ENCODE measurements at regions not wholly inside any gene's neighbourhood (a gene's known extent, or its start where the extent isn't known, plus 50 kb on each side); places are given as distances from the start of the nearest gene placed in this dataset.

- DNase-seq (ENCODE audit: low read depth in 2 of 2), result no peak
Measured at GRCh38 chr7:34275624-34276023, 370.3 kb downstream of the BMPER start.

- DNase-seq (ENCODE audit: low read depth in 2 of 2), result no peak
Measured at GRCh38 chr7:34277016-34277802, 371.9 kb downstream of the BMPER start.

GRCh38 chr7:34277803-34278199 lies 372.5 kb downstream of the BMPER start:
- no peak for DNase-seq (ENCODE audit: low read depth in 2 of 2)

GRCh38 chr7:34281260-34281659 lies 375.9 kb downstream of the BMPER start:
- DNase-seq (ENCODE audit: low read depth in 2 of 2), result no peak

DNA sequence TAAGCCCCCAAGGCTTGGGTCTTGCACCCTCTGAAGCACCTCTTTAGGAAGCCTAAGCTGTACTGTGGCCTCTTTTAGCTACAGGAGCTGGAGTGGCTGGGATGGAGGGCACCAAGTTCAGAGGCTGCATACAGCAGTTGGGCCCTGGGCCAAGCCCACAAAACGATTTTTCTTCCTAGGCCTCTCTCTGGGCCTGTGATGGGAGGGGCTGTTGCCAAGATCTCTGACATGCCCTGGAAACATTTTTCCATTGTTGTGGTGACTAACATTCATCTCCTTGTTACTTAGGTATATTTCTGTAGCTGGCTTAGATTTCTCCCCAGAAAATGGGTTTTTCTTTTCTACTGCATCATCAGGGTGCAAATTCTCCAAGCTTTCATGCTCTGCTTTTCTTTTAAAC lies 375.7 kb upstream of the NPSR1 start:
- no peak for DNase-seq (ENCODE audit: low read depth in 2 of 2)

GRCh38 chr7:34296663-34297062 lies 361.4 kb upstream of the NPSR1 start:
- no peak for DNase-seq (ENCODE audit: low read depth in 2 of 2)

- DNase-seq (ENCODE audit: low read depth in 2 of 2), result no peak
Measured at GRCh38 chr7:34298492-34299013, 359.5 kb upstream of the NPSR1 start.

- no peak for DNase-seq (ENCODE audit: low read depth in 2 of 2)
Measured at GRCh38 chr7:34299066-34299465, 359.0 kb upstream of the NPSR1 start.

DNA sequence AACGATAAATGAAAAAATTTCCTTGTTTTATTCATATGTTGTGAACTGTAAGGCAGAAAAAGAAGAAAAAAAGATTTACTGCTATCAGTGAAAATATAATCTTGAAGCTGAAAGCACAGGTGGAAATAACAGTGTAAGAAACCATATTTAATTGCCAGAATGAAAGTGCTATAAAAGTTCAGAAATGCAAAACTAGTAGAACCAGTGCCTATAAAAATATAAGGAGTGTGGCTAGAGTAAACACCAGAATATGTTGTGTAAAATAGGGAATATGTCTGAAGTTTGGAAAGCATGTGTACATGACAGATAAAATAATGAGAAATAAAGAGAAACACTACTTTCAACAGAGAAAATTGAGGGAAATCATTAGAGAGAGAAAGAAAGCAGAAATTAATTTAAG lies 350.5 kb upstream of the NPSR1 start:
- no peak for DNase-seq (ENCODE audit: low read depth in 2 of 2)

DNA sequence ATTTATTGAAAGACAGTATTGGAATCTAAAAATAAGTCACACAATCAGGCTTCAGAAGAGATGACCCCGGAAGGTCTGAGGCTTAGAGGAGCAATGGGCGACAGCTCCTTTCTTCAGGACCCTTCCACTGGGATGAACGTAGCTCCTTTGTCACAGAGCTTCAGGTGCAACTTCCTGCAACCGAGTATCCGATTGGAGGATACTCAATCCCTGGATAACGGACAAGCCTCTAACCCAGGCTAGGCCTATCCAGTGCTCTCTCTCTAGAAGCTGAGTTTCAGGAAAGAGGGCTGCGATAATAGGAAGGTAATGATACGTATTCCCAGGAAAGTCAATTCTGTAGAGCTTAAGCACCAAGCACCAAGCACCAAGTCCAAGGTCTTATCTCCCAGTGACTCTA lies 349.4 kb upstream of the NPSR1 start:
- no peak for DNase-seq (ENCODE audit: low read depth in 2 of 2)

DNA sequence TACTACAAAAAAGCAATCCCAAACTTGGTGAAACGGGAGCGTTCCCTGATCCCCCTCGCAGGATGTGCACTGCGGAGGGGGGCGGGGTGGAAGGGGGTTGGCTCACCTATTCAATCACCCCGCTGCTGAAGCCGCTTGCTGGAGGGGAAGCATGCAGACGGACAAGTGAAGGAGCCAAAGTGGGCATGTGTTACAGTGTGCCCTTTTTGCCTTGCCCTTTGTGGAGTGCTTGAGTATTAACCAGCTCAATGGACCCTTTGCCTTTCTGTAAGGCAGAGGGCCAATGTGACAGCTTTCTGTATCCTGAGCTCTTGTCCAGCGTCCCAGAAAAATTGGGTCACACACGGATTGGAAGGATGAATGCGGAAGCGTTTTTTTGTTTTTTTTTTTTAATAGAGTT lies 348.9 kb upstream of the NPSR1 start:
- no peak for DNase-seq (ENCODE audit: low read depth in 2 of 2)

- no peak for DNase-seq (ENCODE audit: low read depth in 2 of 2)
Measured at GRCh38 chr7:34309584-34309983, 348.4 kb upstream of the NPSR1 start.

GRCh38 chr7:34311591-34311990 lies 346.4 kb upstream of the NPSR1 start:
- no peak for DNase-seq (ENCODE audit: low read depth in 2 of 2)

DNA sequence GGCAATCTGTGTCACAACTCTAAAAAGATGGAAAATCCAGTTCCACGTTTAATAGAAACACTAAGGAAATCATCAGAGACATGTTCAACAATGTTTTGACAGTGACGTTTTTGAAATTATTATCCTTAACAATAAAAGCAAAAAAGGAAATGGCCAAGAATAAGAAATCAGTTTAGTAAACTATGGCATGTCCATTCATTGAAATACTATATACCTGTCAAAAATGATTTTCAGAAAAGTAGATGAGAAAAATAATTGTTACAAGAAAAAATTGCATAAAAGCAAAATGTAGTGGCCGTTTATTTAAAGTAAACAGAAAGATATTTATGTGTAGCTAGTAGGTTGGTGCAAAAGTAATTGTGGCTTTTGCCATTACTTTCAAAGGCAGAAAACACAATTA lies 345.4 kb upstream of the NPSR1 start:
- no peak for DNase-seq (ENCODE audit: low read depth in 2 of 2)

DNA sequence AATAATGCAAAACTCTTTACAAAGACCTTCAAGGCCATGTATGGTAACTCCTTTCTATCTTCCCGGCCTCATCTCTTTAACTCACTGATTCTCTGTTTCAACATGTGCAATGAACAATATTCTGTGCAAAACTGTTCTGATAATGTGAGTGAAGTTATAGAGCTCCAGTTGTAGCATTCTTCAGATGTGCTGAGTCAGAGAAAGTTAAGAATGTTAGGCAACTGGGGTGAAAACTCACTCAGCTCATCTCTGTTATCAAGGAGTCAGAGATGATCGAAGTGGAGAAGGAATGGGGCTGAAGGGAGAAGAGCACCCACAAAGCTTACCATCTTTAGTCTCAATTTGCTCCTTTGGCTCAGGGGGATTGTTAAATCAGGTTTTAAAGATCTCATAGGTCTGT lies 344.7 kb upstream of the NPSR1 start:
- no peak for DNase-seq (ENCODE audit: low read depth in 2 of 2)

- DNase-seq (ENCODE audit: low read depth in 2 of 2), result no peak
Measured at GRCh38 chr7:34315032-34315431, 343.0 kb upstream of the NPSR1 start.

GRCh38 chr7:34317039-34317438 lies 341.0 kb upstream of the NPSR1 start:
- DNase-seq (ENCODE audit: low read depth in 2 of 2), result no peak

- DNase-seq (ENCODE audit: low read depth in 2 of 2), result no peak
Measured at GRCh38 chr7:34320412-34320811, 337.6 kb upstream of the NPSR1 start.

GRCh38 chr7:34320926-34321661 lies 336.9 kb upstream of the NPSR1 start:
- DNase-seq (ENCODE audit: low read depth in 2 of 2), result peak; percentile 1 to 3

GRCh38 chr7:34322841-34323240 lies 335.2 kb upstream of the NPSR1 start:
- no peak for DNase-seq (ENCODE audit: low read depth in 2 of 2)

DNA sequence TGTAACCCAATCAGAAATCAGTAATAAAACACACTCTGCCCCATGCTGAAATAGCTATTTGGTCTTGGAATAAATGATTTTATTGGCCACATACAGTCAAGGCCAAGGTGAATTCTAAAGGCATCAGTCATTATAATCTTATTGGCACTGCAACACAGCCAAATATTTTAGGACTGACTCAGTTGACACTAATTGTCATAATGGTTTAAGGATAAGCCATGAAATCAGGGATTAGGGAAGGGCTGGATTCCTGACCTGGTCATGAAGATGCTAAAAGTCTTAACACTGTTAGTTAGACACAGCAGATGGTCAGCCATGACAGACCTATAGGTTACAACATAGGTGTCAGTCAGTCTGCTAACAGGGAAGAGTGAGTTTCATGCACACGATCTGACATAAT lies 330.3 kb upstream of the NPSR1 start:
- DNase-seq (ENCODE audit: low read depth in 2 of 2), result no peak

- no peak for DNase-seq (ENCODE audit: low read depth in 2 of 2)
Measured at GRCh38 chr7:34330308-34330707, 327.7 kb upstream of the NPSR1 start.

- no peak for DNase-seq (ENCODE audit: low read depth in 2 of 2)
Measured at GRCh38 chr7:34331102-34331501, 326.9 kb upstream of the NPSR1 start.
